HCT116 (cell line): ENCODE measurements at regions not wholly inside any gene's neighbourhood (a gene's known extent, or its start where the extent isn't known, plus 50 kb on each side); places are given as distances from the start of the nearest gene placed in this dataset.

Experiments used
- ATAC-seq: fragments of 200-7000 bp; cut with Tn5 transposase; 2 replicates; pipeline ENCODE4 v1.9.1; 2020; ENCODE audit warnings: mild to moderate bottlenecking, moderate library complexity
- BruUV-seq: library from RNA; stranded (reverse); fragments of 400-500 nt; replicated peaks from 2 replicates; lab custom pipeline; 2021; lab: Mats Ljungman, UMichigan
- CTCF ChIA-PET: fragments of 300-600 bp; sonication (Branson Sonifier 250); formaldehyde crosslinking; loops from one replicate; lab custom pipeline; 2021; ENCODE audit warnings: antibody characterized with exemption; lab: Charles Lee
- POLR2A ChIA-PET: fragments of 300-600, 350-600 bp; sonication (Branson Sonifier 250); formaldehyde crosslinking; loops from one replicate; lab custom pipeline; 2021; ENCODE audit warnings: antibody characterized with exemption; lab: Charles Lee
- RAD21 ChIA-PET, 2 experiments: fragments of 300-600 bp; sonication (Branson Sonifier 250); formaldehyde crosslinking; loops; one replicate each; lab custom pipeline; 2023; ENCODE audit warnings: low total read pairs in 2 of 2; ENCODE audit not compliant: uncharacterized antibody in 2 of 2, unreplicated experiment in 2 of 2, low non-redundant PET in 1 of 2; lab: Charles Lee
- DNase-seq: peaks from one replicate; pipeline ENCODE4 v3.0.0-alpha.2; 2010; ENCODE audit warnings: low read depth, low spot score
- H2AFZ ChIP-seq: fragments of 200-600 bp; shearing (Covaris generic), sonication (generic); 2 replicates; pipeline ENCODE4 v1.6.1; 2017; ENCODE audit warnings: low read depth, mixed run types, mixed read lengths, antibody characterized with exemption, low read length; ENCODE audit not compliant: poor library complexity, severe bottlenecking
- H3K27ac ChIP-seq: 2 replicates; pipeline ENCODE4 v1.5.1; 2012; ENCODE audit warnings: low read depth, low read length
- H3K27me3 ChIP-seq: fragments of 200-600 bp; sonication (generic); 2 replicates; pipeline ENCODE4 v1.6.1; 2016; ENCODE audit warnings: mixed run types, low read length, mixed read lengths; ENCODE audit not compliant: insufficient read depth
- H3K36me3 ChIP-seq, 2 experiments: fragments of 200-500 bp in 1 of 2; fragments of 200-600 bp in 1 of 2; sonication (Bioruptor generic) in 1 of 2; sonication (generic) in 1 of 2; 2 replicates each; pipeline versions ENCODE4 v1.5.1 to v1.6.1; 2014 to 2016; ENCODE audit warnings: low read length in 2 of 2, inconsistent platforms in 1 of 2, mixed read lengths in 1 of 2, mixed run types in 1 of 2; ENCODE audit not compliant: insufficient read depth in 2 of 2, control insufficient read depth in 1 of 2
- H3K4me1 ChIP-seq, 2 experiments: fragments of 200-600 bp in 1 of 2; sonication (generic) in 1 of 2; 2 replicates each; pipeline versions ENCODE4 v1.5.1 to v1.6.1; 2012 to 2017; ENCODE audit warnings: low read length in 2 of 2, inconsistent platforms in 1 of 2, mild to moderate bottlenecking in 1 of 2, mixed read lengths in 1 of 2, mixed run types in 1 of 2, moderate library complexity in 1 of 2; ENCODE audit not compliant: insufficient read depth in 2 of 2, control insufficient read depth in 1 of 2
- H3K4me2 ChIP-seq: fragments of 200-600 bp; sonication (generic); 2 replicates; pipeline ENCODE4 v1.6.1; 2017; ENCODE audit warnings: mixed run types, low read length, mixed read lengths
- H3K4me3 ChIP-seq, 2 experiments: fragments of 200-600 bp in 1 of 2; sonication (generic) in 1 of 2; replicated peaks in 1 of 2; 2 replicates each; pipeline ENCODE4 v1.5.1; 2011 to 2016; ENCODE audit warnings: low read length in 2 of 2, control low read depth in 1 of 2, low read depth in 1 of 2, mild to moderate bottlenecking in 1 of 2, mixed read lengths in 1 of 2, mixed run types in 1 of 2
- H3K79me2 ChIP-seq: fragments of 200-600 bp; sonication (generic); 2 replicates; pipeline ENCODE4 v1.6.1; 2017; ENCODE audit warnings: mild to moderate bottlenecking, mixed run types, low read length, moderate library complexity, mixed read lengths; ENCODE audit not compliant: insufficient read depth
- H3K9ac ChIP-seq: fragments of 200-600 bp; sonication (generic); 2 replicates; pipeline ENCODE4 v1.6.1; 2016; ENCODE audit warnings: low read length, mixed read lengths
- H3K9me2 ChIP-seq: fragments of 200-600 bp; sonication (generic), shearing (Covaris generic); 2 replicates; pipeline ENCODE4 v1.6.1; 2017; ENCODE audit warnings: mixed run types, mild to moderate bottlenecking, moderate library complexity; ENCODE audit not compliant: insufficient read depth
- H3K9me3 ChIP-seq, 2 experiments: fragments of 200-500 bp in 1 of 2; fragments of 200-600 bp in 1 of 2; sonication (Bioruptor generic) in 1 of 2; sonication (generic) in 1 of 2; 2 replicates each; pipeline ENCODE4 v1.6.1; 2014 to 2017; ENCODE audit warnings: low read length in 2 of 2, mixed read lengths in 2 of 2, inconsistent platforms in 1 of 2, low read depth in 1 of 2, mild to moderate bottlenecking in 1 of 2, mixed run types in 1 of 2, moderate library complexity in 1 of 2; ENCODE audit not compliant: control insufficient read depth in 1 of 2, insufficient read depth in 1 of 2
- H4K20me1 ChIP-seq: fragments of 200-600 bp; sonication (generic), shearing (Covaris generic); 2 replicates; pipeline ENCODE4 v1.6.1; 2017; ENCODE audit warnings: mixed run types, mild to moderate bottlenecking, moderate library complexity; ENCODE audit not compliant: insufficient read depth
- CBX3 ChIP-seq: IDR thresholded peaks from 2 replicates; pipeline ENCODE4 v1.6.1; 2012; ENCODE audit warnings: low read depth
- CTCF ChIP-seq, 3 experiments: fragments of 200-600 bp in 1 of 3; sonication (generic) in 1 of 3; IDR thresholded peaks in 2 of 3; conservative IDR thresholded peaks in 1 of 3; 2 replicates each; pipeline ENCODE4 v1.5.1; 2012 to 2017; ENCODE audit warnings: low read depth in 2 of 3, low read length in 2 of 3, antibody characterized with exemption in 1 of 3, borderline replicate concordance in 1 of 3, control low read depth in 1 of 3, mild to moderate bottlenecking in 1 of 3, mixed read lengths in 1 of 3, mixed run types in 1 of 3, moderate library complexity in 1 of 3; ENCODE audit not compliant: insufficient read depth in 1 of 3
- EZH2 ChIP-seq: fragments of 200-600 bp; sonication (generic); IDR thresholded peaks from 2 replicates; pipeline ENCODE4 v1.6.1; 2017; ENCODE audit warnings: antibody characterized with exemption, mixed run types
- POLR2A ChIP-seq: IDR thresholded peaks from 2 replicates; pipeline ENCODE4 v1.7.0; 2011; ENCODE audit warnings: borderline replicate concordance; ENCODE audit not compliant: insufficient read depth, insufficient read length; ENCODE audit errors: extremely low read depth
- POLR2AphosphoS5 ChIP-seq: IDR thresholded peaks from 2 replicates; pipeline ENCODE4 v1.6.1; 2011; ENCODE audit warnings: mild to moderate bottlenecking, low read depth, low read length, moderate library complexity
- RAD21 ChIP-seq: IDR thresholded peaks from 2 replicates; pipeline ENCODE4 v1.6.1; 2012; ENCODE audit warnings: low read depth, mild to moderate bottlenecking
- SRF ChIP-seq: IDR thresholded peaks from 2 replicates; pipeline ENCODE4 v1.6.1; 2012; ENCODE audit warnings: low read depth
- YY1 ChIP-seq: IDR thresholded peaks from 2 replicates; pipeline ENCODE4 v1.6.1; 2011; ENCODE audit warnings: low read length, low read depth, moderate library complexity, mild to moderate bottlenecking; ENCODE audit not compliant: insufficient replicate concordance; ENCODE audit errors: extremely low read depth
- intact Hi-C: fragments of 100-400 bp; cut with micrococcal nuclease; formaldehyde crosslinking; loops from 2 replicates; pipeline ENCODE4 v1.10.0; 2022

GRCh38 chr15:62935300-62936081 lies 107.1 kb upstream of the TPM1 start:
- peaks cover 0 to 4% of the 10 kb centered on the region in 2 experiments; a peak in 1 of 4 replicates for H3K4me1 ChIP-seq
- no peaks in the 10 kb centered on the region for H3K36me3 ChIP-seq
- H3K27ac ChIP-seq, result no peak overlapping the region
- no peak overlapping the region for H3K9ac ChIP-seq
- BruUV-seq, result no TSS peak
- ChIA-PET CTCF (no interaction called here), POLR2A (no interaction called here), RAD21 (no interaction called here)
- no peaks in the 10 kb centered on the region for H3K27me3 ChIP-seq
- TF ChIP-seq EZH2, result no peak
- no peak for TF ChIP-seq YY1
- TF ChIP-seq POLR2A, result no peak
- no peak for TF ChIP-seq CBX3
- TF ChIP-seq CTCF (IDR thresholded peaks at IDR 0.05 in 2 of 3, conservative IDR thresholded peaks at IDR 0.05 in 1 of 3; ENCODE audit: borderline replicate concordance in 1 of 3, insufficient read depth in 1 of 3, low read depth in 2 of 3, low read length in 2 of 3), result no peak
- no peak for TF ChIP-seq RAD21
- no peak for TF ChIP-seq SRF
- no peak for TF ChIP-seq POLR2AphosphoS5
- H3K79me2 ChIP-seq, result no peaks in the 10 kb centered on the region
- intact Hi-C loops, result no loop called here
- H3K9me2 ChIP-seq, result no peaks in the 10 kb centered on the region
- no peaks in the 10 kb centered on the region for H3K9me3 ChIP-seq
- no peak for DNase-seq
- H2AFZ ChIP-seq, result no peak overlapping the region
- H3K4me3 ChIP-seq, result no peak overlapping the region
- no peak for ATAC-seq
- H3K4me2 ChIP-seq, result no peak overlapping the region
- H4K20me1 ChIP-seq, result no peaks in the 10 kb centered on the region
